MM.1S (cell line): ENCODE measurements at regions not wholly inside any gene's neighbourhood (a gene's known extent, or its start where the extent isn't known, plus 50 kb on each side); places are given as distances from the start of the nearest gene placed in this dataset.

Source experiments
- DNase-seq: peaks from one replicate; pipeline ENCODE4 v3.0.0-alpha.2; 2015
- H2AFZ ChIP-seq: fragments of 300-600 bp; sonication (generic); 2 replicates; pipeline ENCODE4 v1.6.0; 2016; ENCODE audit warnings: antibody characterized with exemption, low read length
- H3F3A ChIP-seq: fragments of 300-600 bp; sonication (generic); 2 replicates; pipeline ENCODE4 v1.6.1; 2016; ENCODE audit warnings: mild to moderate bottlenecking, antibody characterized with exemption, low read length, moderate library complexity, mixed read lengths; ENCODE audit not compliant: insufficient read depth
- H3K27ac ChIP-seq: fragments of 300-600 bp; sonication (generic); 2 replicates; pipeline ENCODE4 v1.5.1; 2016; ENCODE audit warnings: mild to moderate bottlenecking, low read length
- H3K27me3 ChIP-seq: fragments of 300-600 bp; sonication (generic); replicated peaks from 2 replicates; pipeline ENCODE4 v1.6.0; 2016; ENCODE audit warnings: low read length; ENCODE audit not compliant: insufficient read depth
- H3K36me3 ChIP-seq: fragments of 300-600 bp; sonication (generic); replicated peaks from 2 replicates; pipeline ENCODE4 v1.6.1; 2016; ENCODE audit warnings: mild to moderate bottlenecking, low read length, mixed read lengths; ENCODE audit not compliant: insufficient read depth
- H3K4me1 ChIP-seq: fragments of 300-600 bp; sonication (generic); 2 replicates; pipeline ENCODE4 v1.6.1; 2016; ENCODE audit warnings: low read length, mixed read lengths
- H3K4me2 ChIP-seq: fragments of 300-600 bp; sonication (generic); 2 replicates; pipeline ENCODE4 v1.6.0; 2016; ENCODE audit warnings: low read depth, low read length
- H3K4me3 ChIP-seq: fragments of 300-600 bp; sonication (generic); 2 replicates; pipeline ENCODE4 v1.5.1; 2016; ENCODE audit warnings: low read length, mixed read lengths
- H3K79me2 ChIP-seq: fragments of 300-600 bp; sonication (generic); 2 replicates; pipeline ENCODE4 v1.6.1; 2016; ENCODE audit warnings: mixed run types, low read length, mixed read lengths
- H3K9ac ChIP-seq: fragments of 300-600 bp; sonication (generic); 2 replicates; pipeline ENCODE4 v1.6.1; 2016; ENCODE audit warnings: low read length, mixed read lengths
- H3K9me2 ChIP-seq: fragments of 300-600 bp; sonication (generic); replicated peaks from 2 replicates; pipeline ENCODE4 v1.6.1; 2016; ENCODE audit warnings: mild to moderate bottlenecking, low read length, mixed read lengths; ENCODE audit not compliant: insufficient read depth
- H3K9me3 ChIP-seq: fragments of 300-600 bp; sonication (generic); replicated peaks from 2 replicates; pipeline ENCODE4 v1.6.1; 2016; ENCODE audit warnings: mild to moderate bottlenecking, low read length, mixed read lengths; ENCODE audit not compliant: insufficient read depth
- H4K20me1 ChIP-seq: fragments of 300-600 bp; sonication (generic); 2 replicates; pipeline ENCODE4 v1.6.1; 2016; ENCODE audit warnings: mild to moderate bottlenecking, low read length, moderate library complexity, mixed read lengths; ENCODE audit not compliant: insufficient read depth
- EZH2 ChIP-seq: fragments of 300-600 bp; sonication (generic); optimal IDR thresholded peaks from 2 replicates; pipeline ENCODE3; 2017; ENCODE audit warnings: low read depth, mild to moderate bottlenecking, antibody characterized with exemption, low read length, mixed read lengths
- EZH2phosphoT487 ChIP-seq: fragments of 300-600 bp; sonication (generic); IDR thresholded peaks from 2 replicates; pipeline ENCODE4 v1.6.1; 2018; ENCODE audit warnings: antibody characterized with exemption, low read length
- TF ChIP-seq, protein P1 (sequence below): fragments of 300-600 bp; sonication (generic); IDR thresholded peaks from 2 replicates; pipeline ENCODE4 v1.5.1; 2016; ENCODE audit warnings: antibody characterized with exemption, low read length, mixed read lengths

DNA sequence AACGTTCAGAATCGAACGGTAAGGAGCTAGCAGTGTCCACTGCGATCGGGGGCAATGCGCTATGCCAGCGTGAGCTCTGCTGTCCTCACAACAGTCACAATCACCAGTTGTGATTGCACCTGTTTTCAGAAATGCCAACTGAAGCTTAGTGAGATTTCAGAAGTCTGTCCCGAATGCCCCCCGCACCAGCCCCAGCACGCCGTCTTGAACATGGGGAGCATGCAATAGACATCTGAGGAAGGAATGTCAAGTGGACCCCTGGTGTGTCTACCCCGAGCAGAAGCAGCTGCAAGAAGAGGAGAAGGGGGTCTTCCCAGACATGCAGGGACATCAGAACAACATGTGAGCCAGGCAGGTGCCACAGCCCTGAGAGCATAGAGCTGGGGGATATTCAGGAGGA lies 125.7 kb upstream of the CHST15 start:
- no peak overlapping the region for H2AFZ ChIP-seq
- no peaks in the 10 kb centered on the region for H3K79me2 ChIP-seq
- H3K36me3 ChIP-seq: no peaks in the 10 kb centered on the region
- no peak for DNase-seq
- H3K9ac ChIP-seq: no peak overlapping the region
- H3K9me3 ChIP-seq: no peaks in the 10 kb centered on the region
- no peak overlapping the region for H3K4me2 ChIP-seq
- H3F3A ChIP-seq: no peaks in the 10 kb centered on the region
- no peak overlapping the region for H3K4me3 ChIP-seq
- H4K20me1 ChIP-seq: no peaks in the 10 kb centered on the region
- H3K4me1 ChIP-seq: peaks cover 24% of the 10 kb centered on the region
- H3K27me3 ChIP-seq: no peaks in the 10 kb centered on the region
- no peaks in the 10 kb centered on the region for H3K9me2 ChIP-seq
- H3K27ac ChIP-seq: no peak overlapping the region
- TF ChIP-seq EZH2: no peak
- no peak for TF ChIP-seq EZH2phosphoT487
- TF ChIP-seq, protein P1, sequence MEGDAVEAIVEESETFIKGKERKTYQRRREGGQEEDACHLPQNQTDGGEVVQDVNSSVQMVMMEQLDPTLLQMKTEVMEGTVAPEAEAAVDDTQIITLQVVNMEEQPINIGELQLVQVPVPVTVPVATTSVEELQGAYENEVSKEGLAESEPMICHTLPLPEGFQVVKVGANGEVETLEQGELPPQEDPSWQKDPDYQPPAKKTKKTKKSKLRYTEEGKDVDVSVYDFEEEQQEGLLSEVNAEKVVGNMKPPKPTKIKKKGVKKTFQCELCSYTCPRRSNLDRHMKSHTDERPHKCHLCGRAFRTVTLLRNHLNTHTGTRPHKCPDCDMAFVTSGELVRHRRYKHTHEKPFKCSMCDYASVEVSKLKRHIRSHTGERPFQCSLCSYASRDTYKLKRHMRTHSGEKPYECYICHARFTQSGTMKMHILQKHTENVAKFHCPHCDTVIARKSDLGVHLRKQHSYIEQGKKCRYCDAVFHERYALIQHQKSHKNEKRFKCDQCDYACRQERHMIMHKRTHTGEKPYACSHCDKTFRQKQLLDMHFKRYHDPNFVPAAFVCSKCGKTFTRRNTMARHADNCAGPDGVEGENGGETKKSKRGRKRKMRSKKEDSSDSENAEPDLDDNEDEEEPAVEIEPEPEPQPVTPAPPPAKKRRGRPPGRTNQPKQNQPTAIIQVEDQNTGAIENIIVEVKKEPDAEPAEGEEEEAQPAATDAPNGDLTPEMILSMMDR: no peak

DNA sequence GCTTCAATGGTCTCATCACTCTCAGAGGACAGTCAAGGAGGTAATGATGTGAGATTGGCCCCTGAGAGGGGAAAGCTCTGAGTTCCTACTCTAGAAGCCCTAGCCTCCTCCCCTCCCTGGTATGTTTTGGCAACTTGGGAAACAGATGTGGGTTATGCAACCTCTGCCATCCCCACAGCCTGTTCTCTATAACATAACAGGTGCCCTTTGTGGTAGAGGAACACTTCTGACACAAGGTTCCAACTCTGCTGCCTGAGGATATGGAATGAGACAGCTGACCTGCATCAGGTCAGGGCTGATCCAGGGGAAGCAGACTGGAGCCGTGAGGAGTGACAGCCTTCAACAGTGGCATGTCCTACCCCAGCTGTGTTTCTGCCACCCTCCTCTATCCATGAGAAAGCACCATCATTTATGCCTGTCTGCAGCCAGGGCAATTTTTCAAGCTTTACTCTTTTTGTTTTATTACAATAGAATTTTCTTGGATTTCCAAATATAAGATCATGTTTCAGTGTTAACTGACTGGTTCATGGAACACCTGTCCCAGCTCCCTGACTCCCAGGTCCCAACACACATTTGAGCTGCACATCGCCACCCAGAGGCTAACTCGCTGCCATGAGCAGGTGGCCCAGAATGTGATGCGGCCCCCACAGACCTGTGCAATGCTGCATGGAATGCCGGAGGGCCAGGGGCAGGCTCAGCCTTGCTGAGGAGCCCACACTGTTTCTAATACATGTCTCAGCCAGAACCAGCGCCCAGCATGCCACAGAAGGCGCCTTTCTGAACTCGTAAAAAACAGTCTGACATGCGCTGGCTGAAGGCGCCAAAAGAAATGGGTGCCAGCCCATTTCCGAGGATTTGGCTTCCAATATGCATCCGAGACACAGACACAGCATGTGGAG lies 124.8 kb upstream of the CHST15 start:
- Histone ChIP-seq H4K20me1 (no peaks in the 10 kb centered on the region), H3K4me1 (peaks cover 24% of the 10 kb centered on the region), H3K27me3 (no peaks in the 10 kb centered on the region), H3K4me3 (no peak overlapping the region), H3K9ac (no peak overlapping the region), H3K9me3 (no peaks in the 10 kb centered on the region), H3K79me2 (no peaks in the 10 kb centered on the region), H3K36me3 (no peaks in the 10 kb centered on the region), H3K4me2 (no peak overlapping the region), H3F3A (no peaks in the 10 kb centered on the region), H3K9me2 (no peaks in the 10 kb centered on the region), H3K27ac (no peak overlapping the region), H2AFZ (no peak overlapping the region)
- TF ChIP-seq, protein P1: no peak
- no peak for TF ChIP-seq EZH2
- no peak for TF ChIP-seq EZH2phosphoT487
- DNase-seq: no peak

DNA sequence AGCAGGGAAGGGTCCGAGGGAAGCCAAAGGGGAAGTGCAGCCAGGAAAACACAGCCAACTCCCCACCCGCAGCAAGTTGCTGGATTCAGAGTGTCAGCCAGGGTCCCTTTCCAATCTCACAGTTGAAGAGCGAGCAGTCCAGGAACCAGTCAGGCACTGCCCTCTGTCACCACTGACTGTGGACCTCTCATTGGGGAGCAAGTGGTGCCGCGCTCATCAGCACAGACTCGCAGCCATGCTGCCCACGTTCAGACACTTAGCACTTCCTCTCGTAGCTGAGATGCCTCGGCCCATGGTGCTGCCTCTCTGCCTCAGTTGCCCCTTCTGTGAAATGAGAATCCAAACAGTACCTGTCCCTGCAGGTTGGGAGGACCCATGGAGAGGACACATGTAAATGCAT lies 123.6 kb upstream of the CHST15 start:
- no peak overlapping the region for H3K4me2 ChIP-seq
- no peaks in the 10 kb centered on the region for H3K36me3 ChIP-seq
- no peaks in the 10 kb centered on the region for H3K79me2 ChIP-seq
- TF ChIP-seq EZH2phosphoT487 (no peak), EZH2 (no peak)
- TF ChIP-seq, protein P1: no peak
- DNase-seq: no peak
- no peaks in the 10 kb centered on the region for H3K27me3 ChIP-seq
- H3K4me3 ChIP-seq: no peak overlapping the region
- H3K27ac ChIP-seq: no peak overlapping the region
- H3K9me3 ChIP-seq: no peaks in the 10 kb centered on the region
- H3K9ac ChIP-seq: no peak overlapping the region
- H3K4me1 ChIP-seq: peaks cover 19% of the 10 kb centered on the region
- H3K9me2 ChIP-seq: no peaks in the 10 kb centered on the region
- H4K20me1 ChIP-seq: no peaks in the 10 kb centered on the region
- no peaks in the 10 kb centered on the region for H3F3A ChIP-seq
- H2AFZ ChIP-seq: no peak overlapping the region
